ENCODE measurements at regions not wholly inside any gene's neighbourhood (a gene's known extent, or its start where the extent isn't known, plus 50 kb on each side); places are given as distances from the start of the nearest gene placed in this dataset.
"Not testable (repeated sequence)": the region's sequence is repeated elsewhere in the genome, so short reads cannot be mapped to it uniquely, and the experiment has no call there.

DNA sequence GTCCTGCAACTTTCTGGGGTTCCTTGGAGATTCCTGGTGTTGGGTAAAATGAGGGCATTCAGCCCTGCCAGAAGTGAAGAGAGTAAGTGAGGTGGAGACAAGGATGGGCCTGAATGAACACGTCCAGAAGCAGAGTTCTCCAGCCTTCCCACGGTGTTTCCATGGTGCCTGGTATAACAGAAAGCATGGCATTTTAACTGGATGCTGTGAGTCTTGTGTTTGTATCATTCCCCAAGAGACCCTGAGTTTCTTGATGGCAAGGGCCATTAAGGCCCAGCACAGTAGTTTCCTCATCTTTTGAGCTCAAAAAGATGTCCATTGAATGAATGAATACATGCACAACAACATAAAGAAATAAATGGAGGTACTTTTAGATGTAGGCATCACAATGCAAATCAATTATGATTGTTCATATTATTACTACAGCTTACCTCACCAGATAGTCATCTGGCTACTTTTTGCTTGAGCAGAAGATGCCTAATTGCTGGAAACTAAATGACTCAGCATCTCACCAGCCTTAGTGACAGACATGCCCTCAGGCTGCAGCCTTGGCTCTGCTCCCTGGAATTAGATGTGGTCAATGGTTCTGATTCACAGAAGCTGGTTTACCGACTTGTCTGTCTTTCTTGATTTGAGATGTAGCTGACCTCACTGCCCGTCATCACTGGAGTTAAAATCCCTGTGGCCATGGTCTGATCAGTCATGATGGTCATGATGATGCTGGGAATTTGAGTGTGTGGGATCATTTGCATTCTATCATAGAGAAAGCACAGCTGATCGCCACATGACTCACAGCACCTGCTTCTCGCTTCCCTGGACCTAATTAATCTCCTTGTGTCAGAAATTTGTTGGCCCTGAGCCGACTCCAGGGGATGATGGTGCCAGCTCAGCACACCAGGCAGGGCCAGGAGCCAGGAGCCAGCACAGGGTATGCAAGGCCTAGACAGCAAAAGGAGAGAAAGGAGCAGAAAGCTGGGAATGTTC is 83.9 kb downstream of the CXCL12 start:
- DNase-seq = no peak

DNA sequence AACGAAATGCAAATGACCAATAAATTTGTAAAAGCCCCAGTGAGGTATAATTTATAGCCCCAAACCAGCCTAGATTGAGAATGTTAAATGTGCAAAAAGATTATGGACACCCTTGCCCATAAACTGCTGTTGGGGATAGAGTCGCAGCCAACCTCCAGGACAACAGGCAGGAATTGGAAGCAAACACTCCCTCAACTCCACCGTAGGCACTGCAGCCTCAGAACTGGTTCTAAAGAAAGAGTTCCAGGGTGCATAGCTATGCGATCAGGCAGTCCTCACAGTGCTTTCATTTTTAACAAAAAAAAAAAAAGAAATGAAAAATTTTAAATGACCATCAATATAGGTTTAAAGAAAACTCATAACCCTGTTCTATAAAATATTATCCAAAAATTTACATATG is 86.2 kb downstream of the CXCL12 start:
- no peak for DNase-seq

DNA sequence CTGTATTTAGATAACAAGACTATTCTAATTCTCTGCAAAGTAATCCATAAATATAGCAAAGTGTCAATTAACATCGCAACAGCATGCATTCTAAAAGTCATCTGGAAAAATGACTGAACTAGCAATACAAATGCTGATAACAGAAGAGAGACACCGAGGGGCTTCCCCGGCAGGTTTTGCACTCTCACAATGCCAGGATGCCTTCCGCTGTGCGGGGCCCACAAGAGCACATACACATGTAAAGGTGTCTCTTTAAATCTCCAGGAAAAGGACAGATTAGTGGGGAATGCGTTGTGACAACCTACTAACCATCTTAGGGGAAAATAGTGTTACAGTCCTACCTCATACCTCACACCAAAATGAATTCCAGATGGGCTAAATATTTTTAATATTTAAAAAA is 86.9 kb downstream of the CXCL12 start:
- DNase-seq = no peak

DNA sequence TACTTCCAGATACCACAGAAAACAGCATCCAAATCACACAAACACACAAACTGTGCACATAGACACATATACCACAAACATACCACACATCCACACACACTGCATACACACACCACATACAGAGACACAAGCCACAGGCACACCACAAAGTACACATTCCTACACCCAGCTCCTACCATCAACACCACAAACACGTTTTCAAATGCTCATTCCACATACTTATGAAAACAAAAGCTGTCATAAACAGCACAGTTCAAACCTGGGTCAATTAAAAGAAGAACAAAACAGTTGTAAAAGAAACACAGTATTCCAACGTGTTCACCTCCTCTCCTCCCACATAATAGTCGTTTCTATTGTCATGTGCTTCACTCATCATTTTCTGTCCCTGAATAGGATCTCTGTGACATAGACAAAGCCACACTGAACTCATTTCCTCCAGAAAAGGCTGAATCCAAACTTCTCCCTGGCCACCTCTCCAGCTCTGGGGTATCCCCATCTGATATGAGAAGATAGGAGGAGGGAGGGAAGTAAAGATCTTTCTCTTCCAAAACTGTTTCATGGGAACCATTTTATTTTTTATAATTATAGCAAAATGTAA is 89.2 kb downstream of the CXCL12 start:
- DNase-seq = no peak

DNA sequence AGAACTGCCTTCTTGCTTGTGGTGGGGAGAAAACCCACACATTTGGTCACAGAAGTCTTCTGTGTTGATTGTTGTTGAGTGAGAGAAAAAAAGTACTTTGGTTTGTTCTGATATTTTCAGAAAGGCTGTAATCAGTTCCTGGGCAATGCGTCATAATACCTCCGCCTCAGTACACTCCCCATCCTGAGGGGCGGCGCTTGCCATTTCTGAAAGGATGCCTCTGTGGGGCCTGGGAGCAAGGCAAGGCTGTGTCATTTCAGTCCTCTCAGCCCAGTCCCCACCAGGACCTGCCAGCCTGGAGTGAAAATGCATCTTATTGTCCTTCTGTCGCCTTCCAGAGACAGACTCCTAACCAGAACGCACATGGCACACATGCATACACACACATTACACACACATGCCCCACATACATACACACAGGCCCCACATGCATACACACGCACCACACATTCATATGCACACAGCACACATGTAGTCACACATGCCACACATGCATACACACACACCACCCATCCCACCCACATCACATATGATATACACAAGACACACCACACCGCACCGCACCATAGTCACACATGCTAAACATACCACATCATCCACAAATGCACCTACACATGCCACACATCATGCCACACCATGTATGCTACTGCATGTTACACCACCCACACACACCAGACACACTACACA is 90.0 kb downstream of the CXCL12 start:
- DNase-seq = no peak

DNA sequence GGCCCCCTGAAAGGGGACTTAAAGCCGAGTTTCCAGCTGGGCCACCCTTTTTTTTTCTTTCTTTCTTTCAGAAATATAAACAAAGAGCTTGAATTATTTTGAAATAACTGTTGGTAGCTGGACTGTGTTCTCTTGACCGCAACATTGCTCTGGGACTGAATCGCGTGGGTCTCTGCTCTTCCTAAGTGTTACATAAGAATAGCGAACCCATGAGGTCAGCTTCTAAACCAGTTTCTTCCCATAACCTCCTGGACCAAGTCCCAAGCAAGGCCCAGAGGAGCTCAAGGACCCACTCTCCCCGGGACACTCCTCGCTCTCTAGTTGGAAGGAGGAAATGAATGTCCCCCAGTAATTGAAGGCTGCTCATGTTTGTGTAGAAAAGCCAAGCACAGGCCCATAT is 91.1 kb downstream of the CXCL12 start:
- no peak for DNase-seq

DNA sequence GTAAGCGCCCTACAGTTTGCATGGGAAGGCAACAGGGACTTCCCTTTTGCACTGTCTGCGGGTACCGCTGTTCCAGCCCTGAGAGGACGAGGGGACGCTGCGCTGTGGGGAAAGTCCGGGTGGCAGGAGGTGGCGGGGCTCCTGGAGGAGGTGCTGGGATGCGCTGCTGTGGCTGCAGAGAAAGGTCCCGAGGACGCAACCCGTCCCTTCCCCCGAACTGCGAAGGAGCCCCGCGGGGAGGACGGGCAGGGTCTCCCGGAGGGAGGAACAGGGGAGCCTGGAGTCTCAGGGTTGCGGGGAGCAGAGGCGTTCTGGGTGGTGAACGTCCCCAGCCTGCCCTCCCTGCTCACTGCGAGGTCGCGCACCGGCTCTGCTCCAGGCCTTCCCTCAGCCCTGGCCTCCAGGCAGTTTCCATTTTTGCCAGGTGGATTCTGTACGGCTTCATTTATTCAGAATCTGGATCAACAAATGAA is 91.6 kb downstream of the CXCL12 start:
- no peak for DNase-seq

DNA sequence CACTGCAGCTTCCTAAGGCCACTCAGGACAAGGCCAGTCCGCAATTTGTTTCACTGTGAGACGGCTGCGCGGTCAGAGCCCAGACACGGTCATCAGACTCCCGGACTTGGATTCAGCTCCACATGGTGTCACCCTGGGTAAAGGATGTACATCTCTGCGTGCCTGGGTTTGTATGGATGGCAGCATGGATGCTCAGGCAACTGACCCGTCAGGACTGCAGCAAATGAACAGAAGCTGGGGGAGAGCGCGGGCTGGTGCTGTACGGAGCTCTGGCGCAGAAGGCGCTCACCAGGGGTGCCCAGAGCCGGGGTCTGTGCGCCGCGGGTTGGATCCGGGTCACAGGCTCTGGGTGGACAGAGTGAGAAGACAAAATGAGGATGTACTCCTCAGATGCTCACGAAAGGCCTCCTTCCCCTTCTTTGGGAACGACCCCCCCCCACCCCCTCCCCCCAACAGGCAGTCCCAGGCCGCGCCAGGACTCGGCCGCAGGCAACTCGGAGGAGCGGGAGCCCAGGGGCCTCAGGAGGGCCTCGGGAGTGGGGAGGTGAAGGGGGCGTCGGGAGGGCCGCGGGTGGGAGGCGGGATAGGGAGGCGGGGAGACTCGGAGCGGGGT is 92.4 kb downstream of the CXCL12 start:
- no peak for DNase-seq

DNA sequence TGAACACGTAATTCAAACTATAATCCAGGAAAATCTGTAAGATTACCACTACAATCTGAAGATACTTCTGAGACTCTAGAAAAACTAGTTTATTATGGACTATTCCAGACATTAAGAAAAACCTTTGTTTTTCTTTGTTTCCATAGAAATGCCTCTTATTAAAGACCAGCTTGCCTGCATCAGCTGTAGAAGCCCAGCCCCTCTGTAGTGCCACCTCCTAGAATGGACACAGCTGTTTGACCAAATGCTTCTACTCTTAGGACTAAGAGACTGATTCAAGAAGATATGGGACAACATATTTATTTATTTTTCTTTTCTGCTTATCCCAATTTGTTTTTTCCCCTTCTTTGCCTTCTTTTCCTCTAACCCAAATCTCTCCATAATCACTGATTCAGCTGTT is 93.8 kb downstream of the CXCL12 start:
- no peak for DNase-seq

DNA sequence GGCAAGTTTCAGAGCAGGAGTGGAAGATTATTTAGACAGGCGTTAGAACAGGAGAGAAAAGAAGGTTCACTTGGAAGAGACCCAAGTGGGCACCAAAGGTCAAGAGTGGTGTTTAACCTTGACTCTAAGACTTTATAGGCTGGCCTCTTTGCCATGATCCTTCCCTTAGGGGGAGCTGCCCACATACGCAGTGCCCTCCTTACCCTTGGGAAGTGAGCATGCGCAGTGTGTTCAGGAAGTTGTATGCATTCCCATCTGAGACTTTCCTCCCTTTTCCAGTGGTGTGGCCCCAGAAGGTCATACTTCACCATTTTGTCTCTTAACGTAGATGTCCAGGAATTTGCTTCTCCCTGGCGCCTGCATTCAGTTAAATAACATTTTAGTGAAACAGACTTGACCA is 95.8 kb downstream of the CXCL12 start:
- DNase-seq = no peak

DNA sequence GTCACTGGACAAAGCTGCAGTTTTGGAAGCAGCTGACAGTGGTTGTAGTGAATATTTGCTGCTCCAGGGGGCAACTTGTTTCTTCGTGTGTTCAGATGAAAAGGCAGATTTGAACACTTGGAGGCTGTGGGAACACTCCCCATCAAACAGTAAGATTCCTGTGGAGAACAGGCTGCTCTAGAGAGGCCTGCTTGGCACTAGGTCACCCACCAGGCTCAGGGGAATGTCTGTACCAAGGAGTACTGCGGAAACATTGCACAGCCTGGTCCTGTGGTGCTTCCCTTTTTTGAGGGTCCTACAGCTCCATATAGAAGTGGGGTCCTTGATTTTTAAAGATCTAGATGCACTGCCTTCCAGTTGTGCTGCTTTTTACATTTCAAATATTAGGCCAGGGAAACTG is 97.5 kb downstream of the CXCL12 start:
- no peak for DNase-seq

DNA sequence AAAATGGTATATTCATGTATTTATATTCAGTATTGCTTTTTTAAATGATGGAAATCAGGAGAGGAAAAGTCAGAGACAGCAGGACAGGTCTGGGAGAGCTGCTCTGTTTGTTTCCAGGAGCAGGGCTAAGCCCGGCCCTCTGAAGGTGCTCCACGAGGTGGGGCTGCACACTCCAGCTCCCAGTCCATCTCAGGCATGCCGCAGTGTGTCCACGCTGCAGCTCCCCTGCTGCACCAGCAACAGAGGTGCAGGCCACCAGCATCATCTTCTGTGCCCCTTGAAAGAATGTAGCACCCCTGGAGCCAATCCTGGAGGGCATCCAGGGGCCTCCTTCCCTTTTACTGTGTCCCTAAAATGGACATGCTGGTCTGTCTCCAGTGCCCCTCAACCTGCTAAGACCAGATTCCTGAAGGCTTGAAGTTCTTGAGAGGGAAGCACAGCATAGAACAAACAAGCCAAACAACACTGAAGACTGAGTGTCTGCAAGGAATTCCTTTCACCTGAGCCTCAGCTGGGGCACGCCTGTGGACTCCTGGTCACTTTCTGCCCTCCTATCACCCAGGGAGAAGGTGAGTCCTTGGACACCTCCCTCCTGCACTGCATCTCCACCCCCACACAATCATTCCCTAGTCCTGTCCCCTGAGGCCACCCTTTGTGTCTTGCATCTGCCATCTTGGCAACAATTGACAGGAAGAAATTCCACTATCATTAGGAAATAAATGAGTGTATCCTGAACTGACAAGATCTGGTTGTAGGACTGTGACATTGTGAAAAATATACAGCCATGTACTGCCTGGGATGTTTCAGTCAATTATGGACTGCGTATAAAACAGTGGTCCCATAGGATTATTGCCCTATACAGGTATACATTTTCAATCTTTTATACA is 100.5 kb downstream of the CXCL12 start:
- DNase-seq = no peak

DNA sequence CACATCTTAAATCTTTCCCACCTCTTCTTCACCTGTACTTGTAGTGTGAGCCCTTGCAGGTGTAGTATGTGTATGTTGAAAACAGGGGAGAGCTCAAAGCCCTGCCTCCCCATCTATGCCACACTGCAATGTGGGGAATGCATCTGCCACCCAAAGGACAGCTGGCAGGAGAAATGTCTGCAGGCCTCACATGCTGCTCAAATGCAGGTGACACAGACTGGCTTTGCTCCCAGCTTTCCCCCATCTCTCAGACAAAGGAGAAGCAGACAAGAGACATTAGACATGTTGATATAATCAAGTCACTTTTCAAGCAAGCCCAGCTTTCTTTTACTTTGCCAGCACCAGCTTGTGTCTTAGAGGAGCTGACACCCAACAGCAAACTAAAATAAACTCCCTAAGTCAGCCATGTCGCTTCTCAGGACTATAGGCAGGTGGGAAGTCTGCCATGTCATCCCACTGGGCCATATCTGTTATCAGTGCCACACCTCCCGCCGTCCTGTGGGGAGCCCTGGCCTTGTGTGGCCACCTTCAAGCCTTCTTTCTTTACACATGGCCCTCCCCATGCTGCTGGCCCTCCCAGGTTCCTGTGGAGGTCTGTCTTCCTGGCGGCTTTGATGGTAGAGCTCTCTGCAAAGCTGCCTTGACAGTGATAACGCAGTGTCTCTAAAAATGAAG is 102.1 kb downstream of the CXCL12 start:
- no peak for DNase-seq

DNA sequence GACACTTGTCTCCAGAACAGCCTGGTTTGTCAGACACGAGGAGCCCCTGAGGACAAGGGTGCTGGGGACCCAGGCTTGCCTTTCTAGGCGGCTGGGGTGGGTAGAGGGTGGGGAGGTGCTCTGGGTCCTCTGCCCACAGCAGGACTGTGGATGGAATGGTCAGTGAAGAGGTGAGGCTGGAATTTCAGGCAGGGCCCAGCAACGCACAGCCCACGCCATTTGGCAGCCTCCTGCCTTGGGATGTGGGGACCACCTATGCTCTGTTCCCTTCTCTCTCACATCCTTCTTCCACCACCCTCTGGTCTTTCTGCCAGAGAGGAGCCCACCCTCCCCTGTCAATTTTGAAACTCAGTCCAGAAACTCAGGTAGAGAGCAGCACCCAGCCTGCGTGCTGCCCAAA is 103.2 kb downstream of the CXCL12 start:
- no peak for DNase-seq

DNA sequence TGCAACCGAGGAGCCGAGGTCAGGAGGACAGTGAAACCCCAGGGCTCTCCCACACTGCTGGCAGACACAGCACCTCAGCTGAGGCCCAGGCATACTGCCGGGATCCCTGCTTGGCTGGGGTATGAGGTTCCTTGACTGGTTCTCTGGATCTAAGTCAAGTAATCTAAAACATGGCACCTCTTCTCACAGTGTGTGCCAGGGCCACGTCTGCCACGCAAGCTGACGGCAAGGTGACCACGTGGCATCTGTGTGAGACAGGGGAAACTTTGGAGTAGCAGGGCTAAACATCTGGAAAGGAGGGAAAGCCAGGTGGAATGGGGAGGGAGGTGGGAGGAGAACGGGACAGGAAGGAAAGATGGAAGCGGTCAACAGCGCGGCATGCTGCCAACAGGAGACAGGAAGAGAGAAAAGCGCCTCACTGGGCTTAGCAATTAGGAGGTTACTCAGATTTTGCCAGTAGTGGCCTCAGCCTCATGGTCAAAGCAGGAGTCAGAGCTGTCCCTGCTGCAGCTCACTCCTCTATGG is 103.7 kb downstream of the CXCL12 start:
- DNase-seq = peak; percentile 62

DNA sequence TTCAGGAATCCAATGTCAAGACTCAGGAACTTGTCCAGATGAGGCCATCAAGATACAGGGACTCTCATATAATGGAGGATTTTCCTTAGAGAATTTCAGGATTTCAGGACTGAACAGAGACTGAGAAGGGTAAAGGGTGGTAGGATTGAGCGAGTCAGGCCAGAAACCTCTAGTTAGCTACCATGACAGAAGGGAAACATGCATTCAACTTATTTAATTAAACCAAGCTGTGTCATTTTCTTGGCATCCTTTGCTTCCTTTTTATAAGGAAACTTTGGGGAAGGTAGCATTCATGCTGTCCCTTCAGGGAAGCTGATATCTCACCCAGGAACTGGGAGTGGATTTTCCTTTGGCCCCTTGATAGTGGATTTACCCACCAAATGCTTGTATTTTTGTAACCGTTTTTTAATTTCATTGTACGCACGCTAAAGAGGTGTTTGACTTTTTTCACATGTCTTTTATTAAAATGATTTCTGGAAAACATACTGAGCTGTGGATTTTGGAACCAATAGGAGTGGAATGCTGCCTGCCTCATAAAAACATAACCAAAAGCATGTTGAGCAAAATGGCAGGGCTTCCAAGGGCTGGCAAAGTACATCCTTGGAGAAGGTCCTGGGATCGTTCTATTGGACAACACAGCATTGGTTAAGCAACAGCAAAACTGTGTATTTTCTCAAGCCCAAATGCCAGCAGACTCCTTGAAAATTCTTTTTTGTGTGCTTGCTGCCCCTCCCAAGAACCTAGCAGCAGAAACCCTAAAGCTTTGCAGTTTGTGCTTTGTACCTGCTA is 104.5 kb downstream of the CXCL12 start:
- no peak for DNase-seq

DNA sequence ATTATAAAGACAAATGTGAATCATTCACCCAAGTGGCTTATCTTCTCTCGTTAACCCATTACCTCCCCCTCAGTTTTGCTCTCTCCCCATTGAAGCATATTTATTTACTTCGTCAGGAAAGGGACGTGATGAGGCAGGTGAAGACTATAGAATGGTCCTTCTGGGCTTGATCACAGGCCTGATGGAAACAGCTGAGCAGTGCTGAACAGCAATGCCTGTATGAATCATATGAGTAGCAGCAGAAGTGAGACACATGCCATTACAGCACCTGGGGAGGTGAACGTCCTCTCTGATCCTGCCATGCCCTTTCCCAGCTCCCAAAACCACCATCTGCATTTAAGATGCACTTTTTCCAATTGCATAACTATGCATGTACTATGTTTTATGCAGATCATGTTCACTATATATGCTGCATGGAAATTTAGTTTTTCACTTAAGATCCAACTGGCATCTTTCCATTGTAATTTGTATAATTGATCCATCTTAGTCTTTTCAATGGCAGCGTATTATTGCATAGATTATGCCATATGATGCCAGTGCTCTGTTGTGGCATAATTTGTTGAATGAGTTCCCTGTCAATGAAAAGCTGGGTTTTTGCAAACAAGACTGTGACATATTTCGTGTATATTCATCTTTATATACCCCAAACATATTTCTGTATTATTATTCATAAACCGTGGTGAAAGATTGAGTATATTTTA is 105.3 kb downstream of the CXCL12 start:
- no peak for DNase-seq

DNA sequence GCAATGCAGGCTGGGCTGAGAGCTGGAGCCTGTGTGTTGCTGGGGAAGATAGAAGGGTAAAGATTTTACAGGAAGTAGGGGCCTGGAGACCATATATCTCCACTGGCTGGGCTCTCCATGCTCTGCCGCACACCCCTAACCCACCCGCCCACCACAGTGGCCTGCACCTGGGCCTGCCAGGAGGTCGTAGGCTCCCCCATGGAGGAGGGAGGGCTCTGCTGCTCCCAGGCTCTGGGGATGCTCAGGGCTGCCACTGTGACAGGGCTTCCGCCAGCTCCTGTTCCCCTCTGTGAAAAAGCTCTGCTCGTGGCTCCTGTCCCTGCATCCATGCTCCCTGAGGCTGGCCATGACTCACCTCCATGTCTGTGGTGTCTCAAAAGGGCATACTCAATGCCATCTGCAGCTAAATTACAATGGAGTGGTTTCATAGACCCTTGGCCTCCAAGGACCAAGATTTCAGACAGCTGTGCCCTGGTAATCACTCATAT is 106.0 kb downstream of the CXCL12 start:
- DNase-seq = no peak

DNA sequence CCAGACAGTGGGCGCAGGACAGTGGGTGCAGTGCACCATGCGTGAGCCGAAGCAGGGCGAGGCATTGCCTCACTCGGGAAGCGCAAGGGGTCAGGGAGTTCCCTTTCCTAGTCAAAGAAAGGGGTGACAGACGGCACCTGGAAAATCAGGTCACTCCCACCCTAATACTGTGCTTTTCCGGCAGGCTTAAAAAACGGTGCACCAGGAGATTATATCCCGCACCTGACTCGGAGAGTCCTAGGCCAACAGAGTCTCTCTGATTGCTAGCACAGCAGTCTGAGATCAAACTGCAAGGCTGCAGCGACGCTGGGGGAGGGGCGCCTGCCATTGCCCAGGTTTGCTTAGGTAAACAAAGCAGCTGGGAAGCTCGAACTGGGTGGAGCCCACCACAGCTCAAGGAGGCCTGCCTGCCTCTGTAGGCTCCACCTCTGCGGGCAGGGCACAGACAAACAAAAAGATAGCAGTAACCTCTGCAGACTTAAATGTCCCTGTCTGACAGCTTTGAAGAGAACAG is 116.4 kb downstream of the CXCL12 start:
- DNase-seq = not testable (repeated sequence)

Measured in hindlimb muscle (tissue), 1 donor.